Middle frontal gyrus (tissue), 1 donor: ENCODE measurements at regions not wholly inside any gene's neighbourhood (a gene's known extent, or its start where the extent isn't known, plus 50 kb on each side); places are given as distances from the start of the nearest gene placed in this dataset.

Experiments used
- DNase-seq: peaks from one replicate; pipeline ENCODE4 v3.0.0-alpha.2; 2015; ENCODE audit warnings: low spot score; ENCODE audit errors: extremely low spot score

DNA sequence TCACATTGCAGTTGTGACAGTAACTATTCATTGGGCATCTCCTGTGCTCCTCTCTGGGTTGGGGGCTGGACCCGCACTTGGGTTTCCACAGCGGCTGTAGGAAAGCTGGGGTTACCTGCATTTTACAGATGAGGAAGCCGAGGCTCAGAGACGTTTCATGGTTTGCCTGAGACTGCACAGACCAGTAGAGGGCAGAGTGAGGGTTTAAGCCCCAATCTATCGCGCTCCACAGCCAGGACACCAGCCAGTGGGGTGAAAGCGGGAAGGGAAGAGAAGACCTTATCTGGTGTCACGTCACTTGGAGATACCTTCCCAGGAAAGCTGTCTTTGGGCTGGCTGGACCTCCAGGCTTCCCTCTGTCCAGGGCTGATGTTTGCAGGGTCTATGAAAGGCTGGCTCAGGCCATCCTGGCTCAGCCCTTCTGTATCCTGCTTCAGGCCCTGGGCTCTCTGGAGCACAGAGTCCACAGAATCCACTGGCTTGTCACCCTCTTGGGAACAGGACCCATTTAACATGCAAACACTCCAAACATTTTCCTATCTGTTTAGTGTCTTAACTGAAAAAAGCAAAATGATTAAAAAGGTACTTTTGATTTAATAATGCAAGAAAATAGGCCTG is 167.7 kb downstream of the EMX2 start:
- no peak for DNase-seq

DNA sequence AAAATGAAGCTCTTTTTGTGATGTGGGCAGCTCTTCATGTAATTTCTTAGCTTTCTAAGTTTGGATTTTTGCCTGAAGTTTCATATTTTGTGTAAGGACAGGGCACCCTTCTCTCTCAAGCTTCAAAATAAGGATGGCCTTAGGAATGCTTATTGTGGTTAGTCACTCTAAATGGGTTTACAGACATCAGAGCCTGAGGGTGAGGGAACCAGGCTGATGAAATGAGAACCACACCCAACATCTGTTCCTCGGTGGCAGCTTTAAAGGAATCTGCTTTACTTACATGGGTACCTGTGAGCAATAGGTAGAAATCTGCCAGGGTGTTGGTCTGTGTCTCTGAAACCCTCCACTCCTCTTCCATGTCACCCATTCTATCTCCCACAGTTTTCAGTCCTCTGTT is 174.3 kb downstream of the EMX2 start:
- DNase-seq = no peak

DNA sequence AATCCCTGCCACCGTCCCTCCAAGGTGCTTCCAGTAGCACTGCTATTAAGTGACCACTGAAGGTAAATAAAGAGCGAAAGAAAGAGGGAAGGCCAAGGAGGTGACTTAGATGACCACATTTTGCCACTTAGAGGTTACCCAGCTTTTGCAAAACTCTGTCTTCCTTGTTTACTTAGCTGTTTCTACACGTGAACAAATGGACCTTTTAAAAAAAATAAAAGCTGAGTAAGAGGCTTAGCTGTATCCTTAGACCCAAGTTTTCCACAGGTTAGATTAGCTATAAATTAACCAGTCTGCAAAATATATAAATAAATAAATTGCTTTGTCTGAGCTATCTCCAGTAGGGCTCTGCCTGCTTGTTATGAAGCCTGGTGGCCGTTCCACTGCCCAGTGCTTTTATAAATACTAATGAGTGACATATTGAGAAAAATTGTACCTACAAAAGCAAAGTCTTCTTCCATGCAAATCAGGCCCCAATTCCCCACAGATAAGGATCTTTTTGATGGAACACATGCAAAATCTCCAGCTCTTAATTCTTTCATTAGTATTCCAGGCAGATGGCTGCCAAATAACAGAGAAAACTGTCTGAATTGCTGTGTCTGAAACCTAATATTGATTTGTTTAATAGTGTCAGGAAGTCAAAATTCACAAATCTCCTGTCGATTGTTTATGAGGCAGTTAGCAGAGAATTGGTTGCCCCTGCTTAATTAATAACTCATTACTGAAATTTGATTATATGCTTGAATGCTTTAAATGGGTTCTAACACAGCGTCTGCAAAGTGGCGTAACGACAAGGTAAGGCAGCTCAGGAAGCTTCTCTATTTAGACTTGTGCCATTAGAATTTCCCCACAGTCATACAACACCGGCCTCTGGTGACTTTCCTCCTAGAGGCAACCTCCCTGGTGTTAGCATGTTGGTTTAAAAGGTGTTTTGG is 176.7 kb downstream of the EMX2 start:
- DNase-seq = no peak

DNA sequence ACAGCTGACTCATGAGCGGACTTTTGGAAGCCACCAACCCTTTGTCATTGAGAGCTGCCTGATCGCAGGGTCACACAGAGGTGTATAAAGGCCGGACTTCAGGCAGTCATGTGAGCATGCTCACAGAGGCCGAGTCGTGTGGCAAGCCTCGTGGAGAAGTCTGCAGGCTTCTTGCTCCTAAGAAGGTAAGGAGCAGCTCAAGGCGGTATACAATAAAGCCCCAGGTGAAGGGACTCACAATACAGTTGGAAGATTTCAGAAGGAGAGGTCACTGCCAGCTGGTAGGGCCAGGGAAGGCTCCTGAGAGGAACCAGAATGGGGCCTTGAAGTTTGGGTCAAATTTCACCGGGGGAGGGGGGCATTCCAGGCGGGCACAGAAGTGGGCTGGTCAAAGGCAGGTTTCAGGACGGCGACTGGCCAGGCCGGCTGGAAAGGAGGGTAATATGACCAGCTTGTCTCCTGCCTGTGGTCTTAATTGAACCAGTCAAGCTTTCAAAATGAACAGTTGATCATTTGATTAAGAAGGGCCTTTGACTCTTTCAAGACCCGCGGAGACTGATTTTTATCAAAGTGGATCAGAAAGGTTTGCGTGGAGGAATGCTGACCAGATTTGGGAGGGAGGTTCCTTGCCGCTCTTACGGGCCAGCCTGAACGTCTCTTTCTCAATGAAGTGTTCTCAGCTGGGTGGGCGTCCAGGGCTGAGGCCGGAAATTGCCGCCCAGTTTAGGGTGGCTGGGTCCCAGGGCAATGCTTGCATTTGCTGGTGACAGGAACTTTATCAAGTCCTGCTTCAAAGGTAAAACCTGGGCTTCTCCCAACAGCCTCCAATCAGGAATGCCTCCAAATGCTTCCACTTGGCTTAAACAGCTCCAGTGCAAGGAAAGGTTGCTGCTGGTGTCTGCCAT is 178.6 kb downstream of the EMX2 start:
- no peak for DNase-seq

DNA sequence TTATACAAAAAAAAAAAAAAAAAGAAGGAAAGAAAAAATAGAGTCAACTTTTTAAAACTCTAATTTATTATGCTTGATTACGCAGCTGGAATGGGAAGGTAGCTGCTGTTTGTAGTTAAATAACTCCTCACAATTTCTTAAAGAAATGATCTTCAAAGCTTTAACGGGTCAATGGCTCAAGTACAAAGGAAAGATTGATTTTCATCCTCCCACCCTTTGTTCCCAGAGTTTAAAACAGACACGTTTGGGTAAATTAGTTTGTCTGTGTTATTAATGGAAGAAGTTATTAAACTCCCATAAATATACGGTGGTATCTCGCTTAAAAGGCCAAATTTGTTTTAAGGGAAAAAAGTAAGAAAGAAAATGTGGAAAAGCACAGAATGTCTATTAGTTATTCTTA is 179.3 kb downstream of the EMX2 start:
- no peak for DNase-seq

DNA sequence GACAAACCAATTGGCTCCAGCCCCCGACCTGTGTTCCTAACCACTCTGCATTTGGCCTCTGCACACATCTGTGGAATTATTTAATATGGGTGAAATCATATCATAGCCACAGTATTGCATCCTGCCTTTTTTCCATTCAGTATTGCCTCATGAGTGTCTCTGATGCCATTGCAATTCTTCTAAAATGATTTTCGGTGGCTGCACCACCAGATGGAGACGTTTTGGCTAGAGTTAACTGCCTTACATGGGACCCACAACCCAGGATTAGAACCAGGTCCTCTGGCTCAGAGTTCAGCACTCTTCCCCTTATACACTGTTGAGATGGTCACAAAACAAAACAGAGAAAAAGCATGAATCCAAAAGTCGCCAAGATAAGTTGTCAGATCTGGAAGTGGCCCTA is 180.8 kb downstream of the EMX2 start:
- DNase-seq = no peak

DNA sequence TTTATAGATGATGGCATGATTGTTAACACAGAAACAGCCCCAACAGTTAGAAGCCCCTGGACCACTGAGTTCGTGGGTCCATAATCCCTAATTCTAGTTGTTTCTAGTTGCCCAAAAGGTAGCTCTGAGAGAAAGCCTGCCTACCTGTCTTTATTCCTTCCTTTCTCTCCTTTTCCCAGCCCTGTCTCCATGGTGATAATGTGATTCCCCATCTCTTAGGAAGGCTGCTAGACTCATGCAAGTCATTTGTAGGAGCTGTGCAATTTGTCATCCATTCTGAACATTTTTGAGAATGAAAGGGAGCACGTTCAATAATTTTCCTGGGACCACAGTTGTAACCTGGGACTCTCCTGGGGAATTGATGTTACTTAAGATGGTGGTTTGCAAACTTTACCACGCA is 183.4 kb downstream of the EMX2 start:
- no peak for DNase-seq

DNA sequence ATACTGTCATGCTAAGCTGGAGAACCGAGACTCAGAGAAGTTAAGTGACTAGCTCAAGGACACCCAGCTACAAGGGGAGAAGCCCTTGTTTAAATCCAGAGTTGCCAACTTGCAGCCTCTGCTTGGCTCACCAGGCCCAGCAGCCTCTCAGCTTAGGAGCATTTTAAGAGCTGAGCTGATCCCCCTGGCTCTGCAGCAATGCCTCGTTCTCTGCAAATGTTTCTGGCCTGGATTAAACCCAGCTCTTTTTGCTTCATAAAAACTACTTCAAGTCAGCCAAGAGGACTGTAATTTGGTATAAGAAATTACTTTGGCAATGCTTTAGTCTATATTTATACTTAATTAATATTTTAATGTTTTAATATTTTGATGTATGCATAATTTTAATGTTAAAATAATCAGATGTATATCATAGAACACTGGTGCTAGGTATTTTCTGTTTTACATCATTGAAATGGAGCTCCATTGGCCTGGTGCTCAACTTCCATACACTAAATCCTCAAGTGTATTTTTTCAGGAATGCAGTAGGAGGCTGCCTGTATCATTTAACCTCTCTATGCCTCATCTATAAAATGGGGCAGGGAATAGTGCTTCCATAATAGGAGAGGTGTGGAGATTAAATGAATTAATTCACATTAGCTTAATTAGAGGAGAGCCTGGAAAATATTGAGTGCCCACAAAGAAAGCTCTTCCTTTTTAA is 184.2 kb downstream of the EMX2 start:
- DNase-seq = no peak

DNA sequence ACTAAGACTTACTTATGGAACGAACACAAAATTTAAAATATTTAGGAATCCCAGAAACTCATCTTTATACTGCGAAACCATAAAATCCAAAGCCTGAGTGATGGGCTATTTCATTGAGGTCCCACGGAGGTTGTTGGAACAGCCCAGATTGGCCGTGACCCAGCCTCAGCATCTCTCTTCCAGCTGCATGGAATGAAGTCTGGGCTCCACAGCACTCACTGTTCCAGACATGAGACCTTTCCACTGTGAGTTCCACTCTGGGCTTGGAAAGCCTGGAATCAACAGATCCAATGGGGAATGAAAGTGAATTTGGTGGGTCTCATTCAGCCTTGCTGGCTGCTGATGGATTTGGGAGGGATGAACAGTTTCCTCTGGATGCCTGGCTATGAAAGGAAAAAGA is 184.9 kb downstream of the EMX2 start:
- no peak for DNase-seq

DNA sequence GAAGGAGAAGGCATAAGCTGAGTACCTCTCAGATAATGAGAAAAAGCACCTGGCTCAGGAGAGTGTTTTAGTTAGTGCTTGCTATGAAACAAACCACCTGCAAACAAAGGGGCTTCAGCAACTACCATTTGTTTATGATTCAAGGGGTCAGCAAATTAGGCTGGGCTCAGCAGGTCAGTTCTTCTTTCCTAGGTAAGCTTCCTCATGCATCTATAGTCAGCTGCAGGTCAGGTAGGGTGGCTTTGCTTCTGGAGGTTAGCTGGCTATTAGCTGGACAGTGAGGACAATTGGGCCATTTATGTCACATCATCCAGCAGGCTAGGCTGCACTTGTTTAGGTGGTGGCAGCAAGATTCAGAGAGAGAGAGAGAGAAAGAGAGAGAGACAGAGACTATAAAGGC is 185.5 kb downstream of the EMX2 start:
- DNase-seq = no peak

DNA sequence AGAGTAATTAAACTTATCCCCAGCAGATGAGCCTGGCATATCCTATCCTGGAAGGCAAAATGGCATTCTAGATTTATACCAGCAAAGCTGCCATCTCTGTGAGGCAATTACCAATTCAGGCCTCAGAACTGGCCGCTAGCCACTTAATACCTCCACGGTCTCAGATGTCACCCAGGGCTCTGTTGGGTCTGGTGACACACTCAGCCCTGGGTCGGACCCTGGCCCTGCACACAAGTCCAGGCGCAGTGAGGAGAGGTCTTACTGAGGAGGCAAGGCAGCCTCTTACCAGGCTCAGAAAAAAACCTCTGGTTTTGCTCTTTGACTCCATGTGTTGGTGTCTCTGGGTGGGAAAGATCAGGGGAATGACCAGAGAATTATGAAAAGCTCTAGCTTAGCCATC is 186.6 kb downstream of the EMX2 start:
- no peak for DNase-seq

DNA sequence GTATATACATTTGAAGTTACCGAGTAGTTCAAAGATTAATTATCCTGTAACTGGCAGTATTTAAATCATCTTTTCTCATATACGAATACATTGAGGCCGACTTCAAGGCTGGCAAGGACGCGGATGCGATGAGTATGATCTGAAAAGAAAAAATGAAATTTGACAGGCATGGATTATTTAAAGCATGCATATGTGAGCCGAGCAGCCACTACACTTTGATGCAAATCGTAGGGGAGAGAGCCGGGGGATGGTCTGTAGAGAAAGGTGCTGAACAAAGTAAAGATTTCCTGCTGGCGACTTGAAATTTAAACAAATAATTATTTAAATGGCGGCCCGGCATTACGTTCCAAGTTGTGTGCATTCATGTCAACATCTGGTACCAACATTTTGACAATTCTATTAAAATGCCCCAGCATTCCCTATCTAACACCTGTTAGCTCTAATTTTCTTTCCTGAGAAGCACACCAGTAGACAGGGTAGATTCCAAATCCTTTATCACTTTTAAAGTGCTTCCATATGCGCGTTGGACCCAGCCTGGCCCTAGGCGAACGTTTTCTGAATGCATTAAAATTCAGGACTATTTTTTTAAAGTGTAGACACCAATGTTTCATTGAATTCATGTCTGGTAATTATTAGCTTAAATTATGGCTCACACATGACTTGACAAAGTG is 188.7 kb downstream of the EMX2 start:
- DNase-seq = no peak

DNA sequence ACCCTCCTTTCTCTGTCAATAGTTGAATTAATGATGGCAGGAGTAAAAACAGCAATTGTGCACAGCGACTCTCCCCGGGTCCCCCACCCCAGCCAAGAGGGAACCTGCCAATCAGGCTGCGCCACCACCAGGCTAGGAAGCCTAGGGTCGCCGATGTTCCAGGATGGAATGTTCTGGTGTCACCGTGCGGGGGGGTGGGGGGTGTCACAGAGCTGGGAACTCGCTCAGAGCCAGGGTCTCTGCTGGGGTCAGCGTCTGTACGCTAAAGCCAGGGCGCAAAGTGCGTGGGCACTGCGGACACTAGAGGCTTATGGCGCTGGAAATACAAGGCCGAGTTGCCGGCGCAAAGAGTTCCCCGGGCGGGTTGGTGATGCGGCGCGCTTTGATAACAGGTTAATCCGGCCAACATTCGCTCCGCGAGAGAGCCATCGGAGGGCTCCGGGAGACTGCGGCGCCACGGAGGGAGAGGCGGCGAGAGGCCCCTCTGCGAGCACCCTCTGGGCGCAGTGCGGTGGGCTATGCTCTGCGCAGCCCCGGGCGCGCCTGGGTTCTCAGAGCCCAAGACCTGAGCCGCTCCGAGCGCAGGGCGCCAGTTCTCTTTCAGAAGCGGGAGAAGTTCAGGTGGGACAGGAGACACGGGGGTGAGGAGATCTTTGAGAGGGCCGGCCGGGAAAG is 192.3 kb downstream of the EMX2 start:
- DNase-seq = no peak

DNA sequence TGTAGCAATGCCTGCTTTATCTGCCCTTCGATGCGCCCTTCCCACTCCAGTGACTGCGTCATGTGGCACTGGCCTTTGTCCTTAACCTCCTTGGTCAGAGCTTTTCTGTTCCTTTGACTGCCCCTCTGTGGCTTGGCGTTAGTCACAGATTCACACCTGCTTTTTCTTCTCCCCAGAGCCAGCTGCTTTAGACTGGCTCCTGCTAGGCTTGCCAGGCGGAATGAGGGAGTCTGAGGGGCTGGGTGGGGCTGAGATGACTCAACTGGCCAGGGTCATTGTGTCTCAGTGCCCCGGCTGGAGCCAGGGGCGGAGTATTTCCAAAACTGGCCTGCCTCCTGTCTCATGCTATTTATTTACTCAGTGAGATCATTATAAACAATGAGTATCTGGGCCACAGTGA is 194.1 kb downstream of the EMX2 start:
- no peak for DNase-seq

DNA sequence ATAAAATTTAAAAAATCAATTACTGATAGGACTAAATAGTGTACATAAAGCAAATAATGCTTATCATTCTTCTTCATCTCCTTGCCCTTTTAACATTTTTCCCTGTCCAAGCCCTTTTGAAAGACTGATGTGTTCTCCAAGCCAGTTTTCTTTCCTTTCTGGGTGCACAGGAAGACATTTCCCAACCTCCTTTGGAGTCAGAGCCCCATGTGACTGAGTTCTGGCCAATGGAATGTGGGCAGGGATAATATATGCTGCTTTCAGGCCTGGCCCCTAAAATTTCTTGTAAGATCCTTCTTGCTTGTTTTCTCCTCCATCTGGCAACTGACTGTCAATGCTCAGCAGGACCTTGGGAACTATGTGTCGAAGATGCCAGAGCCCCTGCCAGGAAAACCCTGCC is 197.5 kb downstream of the EMX2 start:
- no peak for DNase-seq

DNA sequence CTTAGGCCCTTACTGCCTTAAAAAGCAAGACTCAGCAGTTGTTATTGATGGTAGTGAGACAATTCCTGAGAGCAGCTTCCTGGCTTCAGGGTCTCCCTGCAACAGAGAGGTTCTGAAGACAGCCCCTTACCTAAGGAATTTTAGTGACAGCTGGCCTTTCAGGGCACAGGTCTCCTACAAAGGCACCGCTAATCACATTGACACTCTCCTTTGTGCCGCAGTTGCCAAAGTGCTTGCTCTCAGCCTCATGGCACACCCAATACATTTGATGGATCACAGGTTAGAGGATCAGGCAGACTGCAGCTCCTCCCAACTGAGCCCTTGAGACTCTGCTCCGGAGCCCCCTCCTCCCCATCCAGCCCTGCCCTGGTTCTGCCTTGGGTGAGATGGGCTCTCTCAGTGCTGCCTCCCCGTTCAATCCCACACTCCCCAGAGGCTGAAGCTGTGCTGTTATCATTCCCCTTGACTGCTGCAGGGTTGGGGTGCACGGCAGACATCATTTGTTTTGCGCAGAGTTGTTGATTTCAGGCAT is 198.2 kb downstream of the EMX2 start:
- DNase-seq = no peak

DNA sequence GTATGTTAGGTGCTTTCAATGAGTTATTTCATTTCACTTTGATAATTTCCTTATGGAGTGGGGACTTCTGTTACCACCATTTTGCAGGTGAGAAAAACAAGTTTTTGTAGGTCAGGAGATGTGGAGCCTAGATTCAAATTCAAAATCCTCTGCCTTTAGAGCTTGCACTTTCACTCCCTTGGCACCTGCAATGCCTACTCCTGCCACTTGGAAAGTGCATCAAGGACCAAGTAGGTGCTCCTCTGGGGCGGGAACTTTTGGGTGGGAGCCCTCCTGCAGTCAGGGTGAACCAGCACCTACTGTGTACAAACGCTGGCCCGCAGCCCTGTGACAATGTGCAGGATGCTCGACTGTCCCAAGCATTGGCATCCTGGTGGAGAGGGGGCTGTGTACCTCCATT is 199.0 kb downstream of the EMX2 start:
- no peak for DNase-seq

DNA sequence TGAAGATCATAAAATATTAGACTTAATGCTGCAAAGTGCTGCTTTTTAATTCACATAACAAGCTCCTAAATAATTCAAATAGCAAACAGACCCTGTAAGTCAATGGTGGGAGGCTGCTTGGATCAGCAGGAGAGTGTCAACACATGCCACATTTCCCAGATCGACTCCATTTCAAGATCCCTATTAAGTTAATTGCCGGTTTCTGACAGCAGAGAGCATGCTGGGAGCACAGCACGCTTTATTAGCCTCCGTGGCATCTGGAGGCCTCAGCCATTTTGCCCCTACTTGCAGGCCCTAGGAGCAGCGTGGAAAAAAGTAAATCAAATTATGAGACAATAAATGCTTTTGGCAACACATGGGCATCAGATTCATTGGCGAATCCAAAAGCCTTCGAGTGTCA is 201.0 kb downstream of the EMX2 start:
- DNase-seq = no peak

DNA sequence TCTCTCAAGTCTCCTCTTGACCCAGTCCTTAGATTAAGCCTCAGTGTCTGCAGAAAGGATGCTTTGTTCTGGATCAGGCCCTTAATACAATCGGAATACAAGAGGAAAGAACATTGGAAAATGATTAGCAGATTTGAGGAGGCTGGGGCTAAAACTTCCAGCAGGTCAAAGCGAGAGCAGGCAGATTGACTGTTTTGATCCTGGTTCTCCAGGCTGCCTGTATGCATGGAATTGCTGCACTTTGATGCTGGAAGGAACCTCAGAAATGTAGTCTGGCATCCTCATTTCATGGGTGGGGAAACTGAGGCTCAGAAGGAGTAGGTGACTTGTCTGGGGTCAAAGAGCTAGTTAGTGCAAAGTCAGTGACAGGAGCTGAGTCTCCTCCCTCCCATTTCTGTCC is 202.8 kb downstream of the EMX2 start:
- no peak for DNase-seq
